Left ventricle myocardium inferior (tissue), 1 donor: ENCODE measurements at regions not wholly inside any gene's neighbourhood (a gene's known extent, or its start where the extent isn't known, plus 50 kb on each side); places are given as distances from the start of the nearest gene placed in this dataset.

Source experiments
- DNase-seq: peaks from one replicate; pipeline ENCODE4 v3.0.0-alpha.2; 2020
- H3K27ac ChIP-seq: fragments of 200-600 bp; replicated peaks from 2 replicates; pipeline ENCODE4 v1.8.0; 2021
- H3K27me3 ChIP-seq: fragments of 200-600 bp; 2 replicates; pipeline ENCODE4 v1.8.0; 2021; ENCODE audit warnings: low read depth
- H3K36me3 ChIP-seq: fragments of 200-600 bp; 2 replicates; pipeline ENCODE4 v1.8.0; 2021
- H3K4me1 ChIP-seq: fragments of 200-600 bp; 2 replicates; pipeline ENCODE4 v1.8.0; 2021
- H3K4me3 ChIP-seq: fragments of 200-600 bp; 2 replicates; pipeline ENCODE4 v1.8.0; 2021; ENCODE audit warnings: mild to moderate bottlenecking, moderate library complexity
- H3K9me3 ChIP-seq: fragments of 200-600 bp; replicated peaks from 2 replicates; pipeline ENCODE4 v1.8.0; 2021
- intact Hi-C: fragments of 100-400 bp; cut with micrococcal nuclease; formaldehyde crosslinking; loops from one replicate; pipeline ENCODE4 v1.11.0; 2022
- TF ChIP-seq, protein P1 (sequence below): fragments of 200-600 bp; IDR thresholded peaks from 2 replicates; pipeline ENCODE4 v1.8.0; 2021; ENCODE audit warnings: antibody characterized with exemption, mild to moderate bottlenecking, borderline replicate concordance
- donor health status: DM: no; HTN: yes; CAD: no; lungs with severe emphysema.

- intact Hi-C loops: no loop called here
- no peak overlapping the region for H3K27ac ChIP-seq
- no peak for DNase-seq
- no peak overlapping the region for H3K4me3 ChIP-seq
- H3K27me3 ChIP-seq: peaks cover 48% of the 10 kb centered on the region
- TF ChIP-seq, protein P1, sequence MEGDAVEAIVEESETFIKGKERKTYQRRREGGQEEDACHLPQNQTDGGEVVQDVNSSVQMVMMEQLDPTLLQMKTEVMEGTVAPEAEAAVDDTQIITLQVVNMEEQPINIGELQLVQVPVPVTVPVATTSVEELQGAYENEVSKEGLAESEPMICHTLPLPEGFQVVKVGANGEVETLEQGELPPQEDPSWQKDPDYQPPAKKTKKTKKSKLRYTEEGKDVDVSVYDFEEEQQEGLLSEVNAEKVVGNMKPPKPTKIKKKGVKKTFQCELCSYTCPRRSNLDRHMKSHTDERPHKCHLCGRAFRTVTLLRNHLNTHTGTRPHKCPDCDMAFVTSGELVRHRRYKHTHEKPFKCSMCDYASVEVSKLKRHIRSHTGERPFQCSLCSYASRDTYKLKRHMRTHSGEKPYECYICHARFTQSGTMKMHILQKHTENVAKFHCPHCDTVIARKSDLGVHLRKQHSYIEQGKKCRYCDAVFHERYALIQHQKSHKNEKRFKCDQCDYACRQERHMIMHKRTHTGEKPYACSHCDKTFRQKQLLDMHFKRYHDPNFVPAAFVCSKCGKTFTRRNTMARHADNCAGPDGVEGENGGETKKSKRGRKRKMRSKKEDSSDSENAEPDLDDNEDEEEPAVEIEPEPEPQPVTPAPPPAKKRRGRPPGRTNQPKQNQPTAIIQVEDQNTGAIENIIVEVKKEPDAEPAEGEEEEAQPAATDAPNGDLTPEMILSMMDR: no peak
- H3K4me1 ChIP-seq: no peaks in the 10 kb centered on the region
- no peaks in the 10 kb centered on the region for H3K36me3 ChIP-seq
- peaks cover 10% of the 10 kb centered on the region for H3K9me3 ChIP-seq
Measured at GRCh38 chr9:134521817-134522501, 119.6 kb upstream of the COL5A1 start.

DNA sequence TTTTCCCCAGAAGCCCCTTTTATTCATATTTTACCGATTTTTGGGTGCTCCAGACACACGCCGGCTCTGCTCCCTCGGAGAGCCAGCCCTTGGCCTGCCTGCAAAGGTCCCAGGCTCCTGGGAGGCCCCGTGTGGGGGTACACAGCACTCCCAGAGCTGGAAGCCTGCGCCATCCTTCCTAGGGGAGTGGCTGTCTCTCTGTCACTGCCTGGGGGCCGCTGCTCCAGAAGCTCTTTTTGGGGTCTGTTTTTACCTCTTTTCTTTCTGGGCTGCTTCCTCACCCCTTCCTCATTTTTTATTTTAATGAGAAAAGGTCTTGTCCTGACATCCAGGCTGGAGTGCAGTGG, 119.1 kb upstream of the COL5A1 start:
- H3K27me3 ChIP-seq: peaks cover 53% of the 10 kb centered on the region
- intact Hi-C loops: no loop called here

DNA sequence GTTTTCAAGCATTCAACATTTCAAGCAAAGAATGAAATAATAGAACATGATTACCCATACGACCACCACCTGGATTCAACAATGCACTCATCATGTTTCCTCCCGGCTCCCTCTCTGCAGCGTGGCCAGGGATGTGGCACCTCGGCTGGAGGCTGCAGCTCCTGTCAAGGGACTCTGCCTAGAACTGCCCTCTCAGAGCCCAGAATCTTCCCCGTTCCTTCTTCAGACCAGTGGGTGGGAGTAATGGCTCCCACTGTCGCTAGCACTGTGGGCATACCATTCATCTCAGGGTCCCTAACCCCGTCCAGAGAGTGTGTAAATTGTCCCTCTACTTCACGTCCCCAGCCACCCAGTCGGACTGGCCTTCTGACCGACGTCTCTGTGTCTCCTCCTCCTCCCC, 118.6 kb upstream of the COL5A1 start:
- TF ChIP-seq, protein P1: no peak
- no peaks in the 10 kb centered on the region for H3K4me1 ChIP-seq
- no peaks in the 10 kb centered on the region for H3K36me3 ChIP-seq
- no peak overlapping the region for H3K27ac ChIP-seq
- H3K9me3 ChIP-seq: peaks cover 10% of the 10 kb centered on the region
- H3K4me3 ChIP-seq: no peak overlapping the region
- peaks cover 58% of the 10 kb centered on the region for H3K27me3 ChIP-seq
- no peak for DNase-seq
- intact Hi-C loops: no loop called here

More for the DNA sequence above, 119.1 kb upstream of the COL5A1 start:
- no peak for DNase-seq
- no peaks in the 10 kb centered on the region for H3K4me1 ChIP-seq
- H3K36me3 ChIP-seq: no peaks in the 10 kb centered on the region
- no peak overlapping the region for H3K27ac ChIP-seq
- TF ChIP-seq, protein P1: no peak
- peaks cover 10% of the 10 kb centered on the region for H3K9me3 ChIP-seq
- H3K4me3 ChIP-seq: no peak overlapping the region

- no peak for DNase-seq
- Histone ChIP-seq H3K27ac (peak overlapping the region; percentile 82), H3K4me1 (no peaks in the 10 kb centered on the region), H3K27me3 (peaks cover 59% of the 10 kb centered on the region), H3K4me3 (peak overlapping the region; percentile 45), H3K9me3 (peaks cover 18% of the 10 kb centered on the region), H3K36me3 (no peaks in the 10 kb centered on the region)
- intact Hi-C loops: no loop called here
- TF ChIP-seq, protein P1: no peak
Measured at GRCh38 chr9:134525070-134525815, 116.4 kb upstream of the COL5A1 start.

DNA sequence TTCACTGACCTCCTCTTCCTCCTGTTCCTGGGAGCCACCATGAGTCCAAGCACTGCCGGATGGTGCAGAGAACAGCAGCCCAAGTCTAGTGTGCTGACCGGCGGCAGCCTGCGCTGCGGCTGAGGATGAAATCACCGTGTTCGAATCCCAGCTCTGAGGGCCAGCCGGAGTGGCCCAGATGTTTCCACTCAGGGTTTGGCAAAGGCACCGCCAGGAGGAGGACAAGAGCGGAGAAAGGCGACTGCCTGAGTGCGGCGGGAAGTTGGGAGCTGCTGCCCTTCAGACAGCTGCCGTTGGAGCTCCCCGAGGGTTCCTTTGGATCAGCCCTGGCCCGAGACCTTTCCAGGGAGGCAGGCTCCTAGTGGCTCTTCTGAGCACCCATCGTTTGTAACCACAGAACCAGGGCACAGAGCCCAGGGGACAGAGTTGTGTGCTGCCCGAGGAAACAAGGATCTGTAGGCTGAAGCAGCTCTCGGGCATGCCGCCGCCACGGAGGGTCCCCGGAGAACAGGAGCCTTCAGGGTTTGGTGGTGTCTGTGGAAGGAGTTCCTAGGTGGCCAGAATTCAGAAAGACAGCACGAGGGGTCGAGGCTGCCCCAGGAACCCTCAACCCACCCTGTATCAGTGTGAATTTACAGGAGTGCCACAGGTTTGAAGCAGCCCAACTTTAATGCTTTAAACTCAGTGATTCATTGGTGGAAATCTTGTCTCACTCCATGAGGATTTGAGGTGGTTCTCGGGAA, 115.6 kb upstream of the COL5A1 start:
- H3K27me3 ChIP-seq: peaks cover 59% of the 10 kb centered on the region
- peak overlapping the region; percentile 45 for H3K4me3 ChIP-seq
- peak overlapping the region; percentile 82 for H3K27ac ChIP-seq
- no peaks in the 10 kb centered on the region for H3K4me1 ChIP-seq
- intact Hi-C loops: no loop called here
- H3K9me3 ChIP-seq: peaks cover 19% of the 10 kb centered on the region
- H3K36me3 ChIP-seq: no peaks in the 10 kb centered on the region
- DNase-seq: peak; percentile 74
- TF ChIP-seq, protein P1: no peak
